ENCODE measurements at regions not wholly inside any gene's neighbourhood (a gene's known extent, or its start where the extent isn't known, plus 50 kb on each side); places are given as distances from the start of the nearest gene placed in this dataset.
"Not testable (repeated sequence)": the region's sequence is repeated elsewhere in the genome, so short reads cannot be mapped to it uniquely, and the experiment has no call there.

DNA sequence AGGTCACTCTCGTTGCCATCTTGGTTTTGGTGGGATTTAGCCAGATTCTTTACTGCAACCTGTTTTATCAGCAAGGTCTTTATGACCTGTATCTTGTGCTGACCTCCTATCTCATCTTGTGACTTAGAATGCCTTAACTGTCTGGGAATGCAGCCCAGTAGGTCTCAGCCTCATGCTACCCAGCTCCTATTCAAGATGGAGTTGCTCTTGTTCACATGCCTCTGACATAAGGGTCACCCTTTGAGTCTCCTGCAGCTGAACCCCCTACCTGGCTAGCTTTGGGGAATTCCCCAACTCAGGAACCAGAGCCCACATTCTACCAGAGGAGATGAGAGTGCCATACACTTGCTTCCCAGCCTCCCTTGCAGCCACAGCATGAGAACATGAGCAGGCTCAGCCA is 123.0 kb upstream of the ARHGEF3 start:
- TF ChIP-seq, protein P1, sequence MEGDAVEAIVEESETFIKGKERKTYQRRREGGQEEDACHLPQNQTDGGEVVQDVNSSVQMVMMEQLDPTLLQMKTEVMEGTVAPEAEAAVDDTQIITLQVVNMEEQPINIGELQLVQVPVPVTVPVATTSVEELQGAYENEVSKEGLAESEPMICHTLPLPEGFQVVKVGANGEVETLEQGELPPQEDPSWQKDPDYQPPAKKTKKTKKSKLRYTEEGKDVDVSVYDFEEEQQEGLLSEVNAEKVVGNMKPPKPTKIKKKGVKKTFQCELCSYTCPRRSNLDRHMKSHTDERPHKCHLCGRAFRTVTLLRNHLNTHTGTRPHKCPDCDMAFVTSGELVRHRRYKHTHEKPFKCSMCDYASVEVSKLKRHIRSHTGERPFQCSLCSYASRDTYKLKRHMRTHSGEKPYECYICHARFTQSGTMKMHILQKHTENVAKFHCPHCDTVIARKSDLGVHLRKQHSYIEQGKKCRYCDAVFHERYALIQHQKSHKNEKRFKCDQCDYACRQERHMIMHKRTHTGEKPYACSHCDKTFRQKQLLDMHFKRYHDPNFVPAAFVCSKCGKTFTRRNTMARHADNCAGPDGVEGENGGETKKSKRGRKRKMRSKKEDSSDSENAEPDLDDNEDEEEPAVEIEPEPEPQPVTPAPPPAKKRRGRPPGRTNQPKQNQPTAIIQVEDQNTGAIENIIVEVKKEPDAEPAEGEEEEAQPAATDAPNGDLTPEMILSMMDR (IDR thresholded peaks at IDR 0.05), result not testable (repeated sequence)
- not testable (repeated sequence) for TF ChIP-seq SIN3A (IDR thresholded peaks at IDR 0.05; ENCODE audit: borderline replicate concordance, insufficient read depth, low read depth, low read length); POLR2AphosphoS5 (IDR thresholded peaks at IDR 0.05; ENCODE audit: low read depth, low read length); TCF7L2 (IDR thresholded peaks at IDR 0.05; ENCODE audit: low read depth, low read length)
